Keratinocyte (primary cell): ENCODE measurements at regions not wholly inside any gene's neighbourhood (a gene's known extent, or its start where the extent isn't known, plus 50 kb on each side); places are given as distances from the start of the nearest gene placed in this dataset.

Experiments
- CTCF ChIP-seq, 3 experiments: IDR thresholded peaks in 1 of 3; conservative IDR thresholded peaks in 1 of 3; optimal IDR thresholded peaks in 1 of 3; 2 replicates in 2 of 3; 3 replicates in 1 of 3; pipeline versions ENCODE3 to v1.5.1; 2011; ENCODE audit warnings: low read length in 3 of 3, mild to moderate bottlenecking in 3 of 3, moderate library complexity in 2 of 3, control low read depth in 1 of 3, inconsistent platforms in 1 of 3; ENCODE audit not compliant: insufficient read depth in 2 of 3; ENCODE audit errors: extremely low read depth in 1 of 3
- EZH2 ChIP-seq: IDR thresholded peaks from one replicate; pipeline ENCODE4 v1.6.1; 2012; ENCODE audit warnings: inconsistent platforms, mild to moderate bottlenecking, low read length, moderate library complexity

DNA sequence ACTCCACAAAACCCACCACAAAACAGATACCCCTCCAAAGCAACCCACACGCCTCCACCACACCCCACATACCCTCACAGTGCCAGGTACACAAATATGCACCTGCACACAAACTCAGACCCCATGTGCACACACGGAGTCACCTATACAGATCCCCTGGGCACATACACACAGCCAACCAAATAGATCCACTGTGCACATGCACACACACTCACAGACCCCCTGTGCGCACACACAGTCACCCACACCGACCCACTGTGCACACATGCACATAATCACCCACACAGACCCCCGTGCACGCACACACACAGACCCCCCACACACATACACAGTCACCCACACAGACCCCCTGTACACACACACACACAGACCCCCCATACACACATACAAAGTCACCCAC lies 107.8 kb downstream of the HSPH1 start:
- TF ChIP-seq CTCF (optimal IDR thresholded peaks at IDR 0.05 in 1 of 3, IDR thresholded peaks at IDR 0.05 in 1 of 3, conservative IDR thresholded peaks at IDR 0.05 in 1 of 3; ENCODE audit: extremely low read depth in 1 of 3, insufficient read depth in 2 of 3, low read length in 3 of 3), result no peak
- no peak for TF ChIP-seq EZH2
